ENCODE measurements at regions not wholly inside any gene's neighbourhood (a gene's known extent, or its start where the extent isn't known, plus 50 kb on each side); places are given as distances from the start of the nearest gene placed in this dataset.
A peak's percentile ranks its signal among the peaks of the same experiment; 100 is the strongest.

DNA sequence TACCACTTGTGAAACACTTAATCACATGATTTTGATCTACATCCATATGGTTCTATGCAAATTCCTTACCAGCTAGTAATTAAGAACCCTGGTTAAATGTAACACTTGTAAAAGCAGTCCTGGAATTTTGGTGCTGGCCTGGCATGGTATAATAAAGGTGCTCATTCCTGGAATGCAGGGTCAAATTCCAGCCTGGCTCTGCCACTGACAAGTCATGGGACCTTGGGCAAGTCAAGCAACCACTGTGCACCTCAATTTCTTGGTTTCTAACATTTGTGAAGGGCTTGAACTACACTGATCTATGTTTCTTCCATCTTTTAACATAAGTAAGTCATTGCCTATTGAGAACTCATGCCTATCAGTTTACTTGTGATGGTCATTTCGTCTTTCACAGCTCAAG, 91.9 kb upstream of the PIK3CG start:
- ATAC-seq (ENCODE audit: low read depth in 2 of 2) (no peak), DNase-seq (no peak)
- peaks cover 4% of the 10 kb centered on the region for H3K4me1 ChIP-seq (ENCODE audit: control insufficient read depth, insufficient read depth, low read length, poor library complexity, severe bottlenecking)

DNA sequence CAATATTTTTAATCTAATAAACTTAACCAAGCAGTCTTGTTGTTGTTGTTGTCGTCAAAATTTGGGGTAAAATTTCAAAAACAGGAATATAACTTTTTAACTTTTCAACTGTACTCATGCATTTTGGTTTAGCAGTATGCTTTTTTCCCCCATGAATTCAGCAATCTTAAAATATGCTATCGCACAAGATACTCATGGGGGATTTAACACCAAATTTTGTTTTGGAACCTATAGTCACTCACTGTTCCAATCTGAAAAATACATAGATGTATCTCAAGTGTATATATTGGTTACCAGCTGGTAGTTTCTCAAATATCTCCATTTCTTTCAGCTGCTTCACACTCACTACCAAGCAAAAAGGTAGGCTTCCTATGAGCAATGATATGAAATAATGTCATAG, 91.4 kb upstream of the PIK3CG start:
- no peak for DNase-seq
- no peaks in the 10 kb centered on the region for H3K9me3 Mint-ChIP-seq
- no peaks in the 10 kb centered on the region for H3K4me1 ChIP-seq (ENCODE audit: control insufficient read depth, insufficient read depth, low read length, poor library complexity, severe bottlenecking)

More for the DNA sequence above, 91.9 kb upstream of the PIK3CG start:
- no peak overlapping the region for H3K4me3 Mint-ChIP-seq
- no peaks in the 10 kb centered on the region for H3K36me3 ChIP-seq (ENCODE audit: control insufficient read depth, insufficient read depth, low read length)
- H3K27me3 ChIP-seq (ENCODE audit: control insufficient read depth, insufficient read depth, low read length): peaks cover 6% of the 10 kb centered on the region
- no peak overlapping the region for H3K27ac ChIP-seq (ENCODE audit: insufficient read depth, low read length, poor library complexity, severe bottlenecking)
- H3K4me1 Mint-ChIP-seq: peaks cover 5 to 9% (median 6%) of the 10 kb centered on the region in 4 donors
- H3K4me3 ChIP-seq (ENCODE audit: low read depth, low read length): no peak overlapping the region
- H3K27me3 Mint-ChIP-seq: peaks cover 17% of the 10 kb centered on the region
- H3K9me3 ChIP-seq (ENCODE audit: control insufficient read depth in 2 of 2, low read length in 2 of 2): no peaks in the 10 kb centered on the region
- H3K27ac Mint-ChIP-seq: no peak overlapping the region
- no peaks in the 10 kb centered on the region for H3K9me3 Mint-ChIP-seq
- H3K36me3 Mint-ChIP-seq: no peaks in the 10 kb centered on the region

DNA sequence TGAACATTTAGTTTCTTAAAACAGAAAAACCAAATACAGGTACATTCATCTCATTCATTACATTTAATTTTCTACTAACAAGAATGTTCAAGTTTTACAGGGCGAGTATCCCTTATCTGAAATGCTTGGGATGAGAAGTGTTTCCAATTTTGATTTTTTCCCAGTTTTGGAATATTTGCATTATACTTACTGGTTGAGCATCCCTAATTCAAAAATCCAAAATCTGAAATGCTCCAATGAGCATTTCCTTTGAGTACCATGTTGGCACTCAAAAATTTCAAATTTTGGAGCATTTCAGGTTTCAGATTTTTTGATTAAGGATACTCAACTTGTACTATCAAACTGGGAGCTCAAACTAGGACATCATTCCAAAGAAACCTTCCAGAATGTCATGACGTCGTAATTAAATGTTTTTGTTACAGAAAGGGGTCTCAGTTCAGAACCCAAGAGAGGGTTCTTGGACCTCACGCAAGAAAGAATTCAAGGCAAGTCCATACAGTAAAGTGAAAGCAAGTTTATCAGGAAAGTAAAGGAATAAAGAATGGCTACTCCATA, 90.8 kb upstream of the PIK3CG start:
- Histone ChIP-seq H3K27ac (ENCODE audit: insufficient read depth, low read length, poor library complexity, severe bottlenecking) (no peak overlapping the region), H3K4me3 (ENCODE audit: low read depth, low read length) (no peak overlapping the region), H3K4me1 (ENCODE audit: control insufficient read depth, insufficient read depth, low read length, poor library complexity, severe bottlenecking) (no peaks in the 10 kb centered on the region), H3K36me3 (ENCODE audit: control insufficient read depth, insufficient read depth, low read length) (no peaks in the 10 kb centered on the region), H3K27me3 (ENCODE audit: control insufficient read depth, insufficient read depth, low read length) (peaks cover 6% of the 10 kb centered on the region), H3K9me3 (ENCODE audit: control insufficient read depth in 2 of 2, low read length in 2 of 2) (no peaks in the 10 kb centered on the region)
- Mint-ChIP-seq H3K36me3 (no peaks in the 10 kb centered on the region), H3K9me3 (no peaks in the 10 kb centered on the region), H3K27me3 (peaks cover 17% of the 10 kb centered on the region), H3K4me3 (no peak overlapping the region), H3K4me1 (peaks cover 0 to 3% (median 0%) of the 10 kb centered on the region in 4 donors), H3K27ac (no peak overlapping the region)
- DNase-seq (no peak), ATAC-seq (ENCODE audit: low read depth in 2 of 2) (no peak)

More for the DNA sequence above, 91.4 kb upstream of the PIK3CG start:
- Histone ChIP-seq H3K36me3 (ENCODE audit: control insufficient read depth, insufficient read depth, low read length) (no peaks in the 10 kb centered on the region), H3K9me3 (ENCODE audit: control insufficient read depth in 2 of 2, low read length in 2 of 2) (no peaks in the 10 kb centered on the region), H3K27ac (ENCODE audit: insufficient read depth, low read length, poor library complexity, severe bottlenecking) (no peak overlapping the region), H3K27me3 (ENCODE audit: control insufficient read depth, insufficient read depth, low read length) (peaks cover 6% of the 10 kb centered on the region), H3K4me3 (ENCODE audit: low read depth, low read length) (no peak overlapping the region)
- no peaks in the 10 kb centered on the region for H3K36me3 Mint-ChIP-seq
- peaks cover under 1 to 4% (median 2%) of the 10 kb centered on the region in 4 donors for H3K4me1 Mint-ChIP-seq
- ATAC-seq (ENCODE audit: low read depth in 2 of 2): no peak
- H3K27me3 Mint-ChIP-seq: peaks cover 17% of the 10 kb centered on the region
- no peak overlapping the region for H3K27ac Mint-ChIP-seq
- H3K4me3 Mint-ChIP-seq: no peak overlapping the region

DNA sequence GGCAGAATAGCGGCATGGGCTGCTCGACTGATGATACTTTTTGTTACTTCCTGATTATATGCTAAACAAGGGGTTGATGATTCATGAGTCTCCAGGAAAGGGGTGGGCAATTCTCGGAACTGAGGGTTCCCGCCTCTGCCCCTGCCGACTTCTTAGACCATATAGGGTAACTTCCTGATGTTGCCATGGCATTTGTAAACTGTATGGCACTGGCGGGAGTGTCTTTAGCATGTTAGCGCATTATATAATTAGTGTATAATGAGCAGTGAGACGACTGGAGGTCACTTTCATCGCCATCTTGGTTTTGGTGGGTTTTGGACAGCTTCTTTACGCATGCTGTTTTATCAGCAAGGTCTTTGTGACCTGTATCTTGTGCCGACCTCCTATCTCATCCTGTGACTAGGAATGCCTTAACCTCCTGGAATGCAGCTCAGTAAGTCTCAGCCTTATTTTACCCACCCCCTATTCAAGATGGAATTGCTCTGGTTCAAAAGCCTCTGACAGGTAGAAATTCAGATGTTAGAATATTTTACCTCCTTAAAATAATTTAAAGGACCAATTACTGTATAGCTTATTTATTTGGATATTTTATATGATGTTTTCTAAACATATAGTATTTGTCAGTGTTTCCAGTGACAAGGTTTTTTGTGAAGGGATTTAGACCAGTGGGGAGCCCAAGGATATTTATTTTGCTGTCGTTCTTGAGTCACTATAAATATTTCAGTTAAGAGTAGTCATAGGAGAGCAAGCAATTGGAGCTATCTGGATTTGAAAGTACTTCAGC, 90.1 kb upstream of the PIK3CG start:
- H3K4me3 ChIP-seq (ENCODE audit: low read depth, low read length): no peak overlapping the region
- Mint-ChIP-seq H3K27ac (no peak overlapping the region), H3K4me1 (peaks cover 0 to 3% (median 0%) of the 10 kb centered on the region in 4 donors), H3K36me3 (no peaks in the 10 kb centered on the region), H3K9me3 (no peaks in the 10 kb centered on the region), H3K4me3 (no peak overlapping the region), H3K27me3 (peaks cover 17% of the 10 kb centered on the region)
- ATAC-seq (ENCODE audit: low read depth in 2 of 2) (no peak), DNase-seq (peak in 1 of 3 donors; percentile 29)
- no peak overlapping the region for H3K27ac ChIP-seq (ENCODE audit: insufficient read depth, low read length, poor library complexity, severe bottlenecking)
- no peaks in the 10 kb centered on the region for H3K9me3 ChIP-seq (ENCODE audit: control insufficient read depth in 2 of 2, low read length in 2 of 2)
- peaks cover 6% of the 10 kb centered on the region for H3K27me3 ChIP-seq (ENCODE audit: control insufficient read depth, insufficient read depth, low read length)
- H3K36me3 ChIP-seq (ENCODE audit: control insufficient read depth, insufficient read depth, low read length): no peaks in the 10 kb centered on the region
- H3K4me1 ChIP-seq (ENCODE audit: control insufficient read depth, insufficient read depth, low read length, poor library complexity, severe bottlenecking): no peaks in the 10 kb centered on the region

DNA sequence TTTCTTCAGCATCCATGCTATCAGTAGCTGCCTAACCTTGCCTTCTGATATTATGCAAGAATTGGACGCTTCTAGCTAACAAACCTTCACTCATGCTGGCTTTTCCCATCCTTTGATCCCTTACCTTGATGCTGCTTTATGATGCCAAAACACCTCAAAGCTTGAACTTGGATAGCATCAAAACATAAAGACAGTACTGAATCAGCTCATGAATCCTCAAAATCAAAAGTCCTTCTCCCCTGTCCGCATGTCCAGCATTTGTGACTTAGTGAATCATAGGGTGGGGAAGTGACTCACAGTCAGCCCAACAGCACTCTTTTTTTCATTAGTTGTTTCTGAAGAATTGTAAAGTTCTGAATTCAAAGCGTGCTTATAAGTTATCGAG, 89.5 kb upstream of the PIK3CG start:
- Histone ChIP-seq H3K27me3 (ENCODE audit: control insufficient read depth, insufficient read depth, low read length) (peaks cover 6% of the 10 kb centered on the region), H3K9me3 (ENCODE audit: control insufficient read depth in 2 of 2, low read length in 2 of 2) (no peaks in the 10 kb centered on the region), H3K36me3 (ENCODE audit: control insufficient read depth, insufficient read depth, low read length) (no peaks in the 10 kb centered on the region), H3K27ac (ENCODE audit: insufficient read depth, low read length, poor library complexity, severe bottlenecking) (no peak overlapping the region), H3K4me3 (ENCODE audit: low read depth, low read length) (no peak overlapping the region), H3K4me1 (ENCODE audit: control insufficient read depth, insufficient read depth, low read length, poor library complexity, severe bottlenecking) (no peaks in the 10 kb centered on the region)
- Mint-ChIP-seq H3K4me1 (peaks cover 0 to 3% (median 0%) of the 10 kb centered on the region in 4 donors), H3K36me3 (no peaks in the 10 kb centered on the region), H3K9me3 (no peaks in the 10 kb centered on the region), H3K27me3 (peaks cover 19% of the 10 kb centered on the region), H3K4me3 (no peak overlapping the region), H3K27ac (no peak overlapping the region)
- DNase-seq (no peak), ATAC-seq (ENCODE audit: low read depth in 2 of 2) (no peak)

DNA sequence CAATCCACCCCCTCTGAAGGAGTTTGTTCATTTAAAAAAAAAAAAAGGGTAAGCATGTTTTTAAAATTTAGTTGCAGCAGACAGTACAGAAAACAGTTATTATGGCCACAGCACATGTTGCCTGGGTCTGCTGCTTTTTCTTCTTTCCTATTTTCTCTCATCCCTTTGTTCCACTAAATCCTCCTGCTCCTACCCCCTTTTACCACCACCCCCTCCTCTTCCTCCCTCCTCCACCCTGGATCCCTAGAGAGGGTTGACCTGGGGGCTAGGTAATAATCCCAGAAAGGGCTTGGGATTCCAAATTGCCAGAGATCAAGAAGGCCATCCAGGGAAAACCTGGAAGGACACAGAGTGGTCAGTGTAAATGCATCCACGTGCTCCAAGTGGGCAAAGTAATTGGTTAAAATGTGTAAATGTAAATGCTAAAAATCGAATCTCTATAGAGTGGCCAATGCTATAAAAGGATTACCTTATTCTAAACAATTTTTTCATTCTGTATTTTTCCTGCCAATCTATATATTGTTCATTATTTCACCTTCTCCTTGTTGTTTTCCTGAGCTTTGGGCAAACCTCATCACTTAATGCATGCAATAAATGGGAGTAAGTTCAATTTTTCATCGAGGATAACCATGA, 89.0 kb upstream of the PIK3CG start:
- Mint-ChIP-seq H3K9me3 (no peaks in the 10 kb centered on the region), H3K4me3 (no peak overlapping the region), H3K27ac (no peak overlapping the region), H3K36me3 (no peaks in the 10 kb centered on the region), H3K4me1 (peaks cover 0 to 3% (median 0%) of the 10 kb centered on the region in 4 donors), H3K27me3 (peaks cover 21% of the 10 kb centered on the region)
- Histone ChIP-seq H3K36me3 (ENCODE audit: control insufficient read depth, insufficient read depth, low read length) (no peaks in the 10 kb centered on the region), H3K27me3 (ENCODE audit: control insufficient read depth, insufficient read depth, low read length) (peaks cover 6% of the 10 kb centered on the region), H3K4me3 (ENCODE audit: low read depth, low read length) (no peak overlapping the region), H3K9me3 (ENCODE audit: control insufficient read depth in 2 of 2, low read length in 2 of 2) (no peaks in the 10 kb centered on the region), H3K27ac (ENCODE audit: insufficient read depth, low read length, poor library complexity, severe bottlenecking) (no peak overlapping the region), H3K4me1 (ENCODE audit: control insufficient read depth, insufficient read depth, low read length, poor library complexity, severe bottlenecking) (no peaks in the 10 kb centered on the region)
- DNase-seq: no peak
- no peak for ATAC-seq (ENCODE audit: low read depth in 2 of 2)

DNA sequence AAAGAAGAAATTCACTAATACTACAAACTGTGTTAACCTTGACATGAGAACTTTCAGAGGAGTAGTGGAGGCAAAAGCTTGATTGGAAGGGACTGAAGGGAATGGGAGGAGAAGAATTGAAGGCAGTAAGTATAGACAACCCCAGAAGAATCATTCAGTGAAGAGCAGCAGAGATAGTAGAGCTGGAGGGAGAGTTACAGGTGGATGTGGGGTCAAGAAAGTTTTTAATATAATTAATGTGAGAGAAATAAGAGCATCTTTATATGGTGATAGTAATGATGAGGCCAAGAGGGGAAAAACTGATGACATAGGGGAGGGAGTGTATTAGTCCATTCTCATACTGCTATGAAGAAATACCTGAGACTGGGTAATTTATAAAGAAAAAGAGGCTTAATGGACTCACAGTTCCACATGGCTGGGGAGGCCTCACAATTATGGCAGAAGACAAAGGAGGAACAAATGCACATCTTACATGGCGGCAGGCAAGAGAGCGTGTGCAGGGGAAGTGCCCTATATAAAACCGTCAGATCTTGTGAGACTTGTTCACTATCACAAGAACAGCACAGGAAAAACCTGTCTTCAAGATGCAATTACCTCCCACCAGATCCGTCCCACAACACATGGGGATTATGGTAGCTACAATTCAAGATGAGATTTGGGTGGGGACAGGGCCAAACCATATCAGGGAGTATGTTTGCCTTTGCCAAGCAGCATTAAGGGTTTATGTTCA, 88.3 kb upstream of the PIK3CG start:
- Histone ChIP-seq H3K4me1 (ENCODE audit: control insufficient read depth, insufficient read depth, low read length, poor library complexity, severe bottlenecking) (no peaks in the 10 kb centered on the region), H3K36me3 (ENCODE audit: control insufficient read depth, insufficient read depth, low read length) (no peaks in the 10 kb centered on the region), H3K27me3 (ENCODE audit: control insufficient read depth, insufficient read depth, low read length) (peaks cover 6% of the 10 kb centered on the region), H3K27ac (ENCODE audit: insufficient read depth, low read length, poor library complexity, severe bottlenecking) (no peak overlapping the region), H3K4me3 (ENCODE audit: low read depth, low read length) (no peak overlapping the region), H3K9me3 (ENCODE audit: control insufficient read depth in 2 of 2, low read length in 2 of 2) (no peaks in the 10 kb centered on the region)
- H3K4me3 Mint-ChIP-seq: no peak overlapping the region
- no peaks in the 10 kb centered on the region for H3K9me3 Mint-ChIP-seq
- no peak for DNase-seq
- H3K27ac Mint-ChIP-seq: no peak overlapping the region
- H3K36me3 Mint-ChIP-seq: no peaks in the 10 kb centered on the region
- no peak for ATAC-seq (ENCODE audit: low read depth in 2 of 2)
- H3K27me3 Mint-ChIP-seq: peaks cover 21% of the 10 kb centered on the region
- H3K4me1 Mint-ChIP-seq: peaks cover 0 to 3% (median 0%) of the 10 kb centered on the region in 4 donors

All from CD4-positive, CD25-positive, alpha-beta regulatory T cell (primary cell).